Tibial artery (tissue), 4 donors: ENCODE measurements at regions not wholly inside any gene's neighbourhood (a gene's known extent, or its start where the extent isn't known, plus 50 kb on each side); places are given as distances from the start of the nearest gene placed in this dataset.

Experiments
- DNase-seq, 2 donors: peaks; one replicate each; pipeline ENCODE4 v3.0.0-alpha.2; 2019
- H3K27ac ChIP-seq, 2 donors: fragments of 200-600 bp; sonication (generic) in 1 of 2; 1 replicate in 1 of 2; 2 replicates in 1 of 2; pipeline ENCODE4 v1.5.1; 2018 to 2019; ENCODE audit warnings: mild to moderate bottlenecking in 1 of 2
- H3K27me3 ChIP-seq, 2 donors: fragments of 200-600 bp; sonication (generic) in 1 of 2; one replicate each; pipeline versions ENCODE4 v1.5.1 to v1.6.0; 2016 to 2019
- H3K36me3 ChIP-seq, 3 donors: fragments of 200-600 bp; sonication (generic) in 2 of 3; one replicate each; pipeline ENCODE4 v1.5.1; 2016 to 2019; ENCODE audit warnings: mild to moderate bottlenecking in 2 of 3
- H3K4me1 ChIP-seq, 4 donors: fragments of 200-600 bp; sonication (generic) in 2 of 4; 1 replicate in 3 of 4; 2 replicates in 1 of 4; pipeline ENCODE4 v1.5.1; 2016 to 2019
- H3K4me3 ChIP-seq, 2 donors: fragments of 200-600 bp; sonication (generic) in 1 of 2; 1 replicate in 1 of 2; 2 replicates in 1 of 2; pipeline ENCODE4 v1.5.1; 2018 to 2019; ENCODE audit warnings: mild to moderate bottlenecking in 2 of 2
- H3K9me3 ChIP-seq, 3 donors: fragments of 200-600 bp; sonication (generic) in 1 of 3; one replicate each; pipeline ENCODE4 v1.5.1; 2016 to 2019
- intact Hi-C: fragments of 100-400 bp; cut with DNase I; formaldehyde crosslinking; loops from one replicate; pipeline ENCODE4 v1.15.0; 2023; ENCODE audit warnings: low total_unique reads
- TF ChIP-seq, protein P1 (sequence below), 2 experiments: fragments of 200-600 bp in 1 of 2; fragments of 450-650 bp in 1 of 2; IDR thresholded peaks; one replicate each; pipeline ENCODE4 v1.5.1; 2017 to 2019; ENCODE audit warnings: antibody characterized with exemption in 2 of 2, mild to moderate bottlenecking in 1 of 2, moderate library complexity in 1 of 2

GRCh38 chr6:4607793-4608192 lies 168.4 kb upstream of the CDYL start:
- TF ChIP-seq, protein P1, sequence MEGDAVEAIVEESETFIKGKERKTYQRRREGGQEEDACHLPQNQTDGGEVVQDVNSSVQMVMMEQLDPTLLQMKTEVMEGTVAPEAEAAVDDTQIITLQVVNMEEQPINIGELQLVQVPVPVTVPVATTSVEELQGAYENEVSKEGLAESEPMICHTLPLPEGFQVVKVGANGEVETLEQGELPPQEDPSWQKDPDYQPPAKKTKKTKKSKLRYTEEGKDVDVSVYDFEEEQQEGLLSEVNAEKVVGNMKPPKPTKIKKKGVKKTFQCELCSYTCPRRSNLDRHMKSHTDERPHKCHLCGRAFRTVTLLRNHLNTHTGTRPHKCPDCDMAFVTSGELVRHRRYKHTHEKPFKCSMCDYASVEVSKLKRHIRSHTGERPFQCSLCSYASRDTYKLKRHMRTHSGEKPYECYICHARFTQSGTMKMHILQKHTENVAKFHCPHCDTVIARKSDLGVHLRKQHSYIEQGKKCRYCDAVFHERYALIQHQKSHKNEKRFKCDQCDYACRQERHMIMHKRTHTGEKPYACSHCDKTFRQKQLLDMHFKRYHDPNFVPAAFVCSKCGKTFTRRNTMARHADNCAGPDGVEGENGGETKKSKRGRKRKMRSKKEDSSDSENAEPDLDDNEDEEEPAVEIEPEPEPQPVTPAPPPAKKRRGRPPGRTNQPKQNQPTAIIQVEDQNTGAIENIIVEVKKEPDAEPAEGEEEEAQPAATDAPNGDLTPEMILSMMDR (IDR thresholded peaks at IDR 0.05), result no peak
- no peaks in the 10 kb centered on the region for H3K27me3 ChIP-seq
- H3K27ac ChIP-seq, result peak overlapping the region; percentile 25 to 30
- H3K4me3 ChIP-seq, result no peak overlapping the region
- no peak for DNase-seq
- intact Hi-C loops, result loop anchor here (10.0 kb wide), 1 partner anchor 607 kb away; no protein-coding TSS in a partner anchor
- H3K9me3 ChIP-seq, result no peaks in the 10 kb centered on the region
- H3K36me3 ChIP-seq, result no peaks in the 10 kb centered on the region
- H3K4me1 ChIP-seq, result peaks cover 0 to 51% (median 37%) of the 10 kb centered on the region in 4 donors

DNA sequence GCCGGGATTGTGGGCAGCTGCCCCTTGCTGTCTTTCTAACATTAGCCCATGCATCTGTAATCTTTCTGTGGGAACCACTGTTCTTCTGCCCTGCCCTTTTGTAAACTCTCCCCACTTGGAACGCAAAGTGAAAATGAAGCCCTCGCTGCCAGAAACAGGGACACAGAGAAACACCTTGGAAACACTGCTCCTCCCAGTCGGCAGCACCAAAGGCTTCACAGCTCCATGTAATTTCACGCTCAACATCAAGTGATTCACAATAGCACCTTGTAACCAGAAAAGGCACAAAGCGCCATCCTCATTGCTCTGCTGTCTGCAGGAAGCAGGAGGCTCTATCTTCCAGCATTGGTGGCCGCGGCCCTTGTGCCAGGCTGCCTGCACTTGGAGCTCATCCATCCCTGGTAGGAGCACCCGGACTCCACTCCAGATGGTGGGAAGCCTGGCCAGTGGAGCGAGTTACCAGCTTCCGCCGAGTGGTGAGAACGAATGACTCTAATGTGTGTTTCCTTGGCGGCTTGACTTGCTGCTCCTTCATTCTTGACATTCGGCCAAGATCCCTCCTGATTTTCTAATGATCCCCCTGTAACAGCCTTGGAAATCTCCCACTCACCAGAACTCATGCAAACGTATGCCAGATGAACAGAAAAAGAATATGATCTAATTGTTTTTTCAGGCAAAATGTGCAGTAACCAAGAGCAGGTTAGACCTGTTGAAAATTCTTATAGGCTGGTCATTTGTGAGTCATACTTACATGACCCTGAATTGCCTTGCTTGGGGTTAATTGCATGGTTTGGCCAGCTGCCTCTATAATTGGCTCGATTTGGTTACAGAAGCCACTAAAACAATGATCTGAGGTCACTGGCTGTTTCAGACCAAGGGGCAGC lies 169.1 kb upstream of the CDYL start:
- Histone ChIP-seq H3K9me3 (no peaks in the 10 kb centered on the region), H3K27me3 (no peaks in the 10 kb centered on the region), H3K36me3 (no peaks in the 10 kb centered on the region), H3K4me3 (peak overlapping the region in 1 of 2 donors; percentile 7), H3K4me1 (peaks cover 0 to 46% (median 31%) of the 10 kb centered on the region in 4 donors), H3K27ac (peak overlapping the region; percentile 25 to 30)
- peak in 1 of 2 donors; percentile 73 for DNase-seq
- intact Hi-C loops, result loop anchor here (10.0 kb wide), 1 partner anchor 608 kb away; no protein-coding TSS in a partner anchor
- TF ChIP-seq, protein P1 (IDR thresholded peaks at IDR 0.05), result no peak

- TF ChIP-seq, protein P1 (IDR thresholded peaks at IDR 0.05), result no peak
- DNase-seq, result no peak
- no peaks in the 10 kb centered on the region for H3K9me3 ChIP-seq
- H3K36me3 ChIP-seq, result no peaks in the 10 kb centered on the region
- H3K27ac ChIP-seq, result no peak overlapping the region
- intact Hi-C loops, result loop anchor here (10.0 kb wide), 1 partner anchor 609 kb away; no protein-coding TSS in a partner anchor
- H3K4me1 ChIP-seq, result peaks cover 0 to 35% (median 26%) of the 10 kb centered on the region in 4 donors
- no peaks in the 10 kb centered on the region for H3K27me3 ChIP-seq
- H3K4me3 ChIP-seq, result no peak overlapping the region
These were observed 170.2 kb upstream of the CDYL start for GRCh38 chr6:4606016-4606415.

DNA sequence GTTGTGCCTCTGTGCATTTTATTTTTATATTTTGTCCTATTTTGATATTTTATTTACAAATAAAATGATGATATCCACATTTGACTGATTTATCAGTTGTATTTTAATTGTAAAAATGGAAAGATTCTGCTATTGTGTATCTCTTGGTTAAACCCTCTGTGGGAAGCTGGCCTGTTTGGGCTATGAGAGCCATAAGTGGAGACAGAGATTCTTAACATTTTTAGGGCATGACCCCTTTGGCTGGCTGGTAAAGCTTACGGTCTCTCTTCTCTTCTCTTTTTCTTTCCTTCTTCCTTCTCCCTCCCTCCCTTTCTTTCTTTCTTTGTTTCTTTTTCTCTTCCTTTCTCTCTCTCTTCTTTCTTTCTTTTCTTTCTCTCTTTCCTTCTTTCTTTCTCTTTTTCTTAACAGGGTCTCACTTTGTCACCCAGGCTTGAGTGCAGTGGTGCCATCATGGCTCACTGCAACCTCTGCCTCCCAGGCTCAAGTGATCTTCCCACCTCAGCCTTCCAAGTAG lies 172.3 kb upstream of the CDYL start:
- Histone ChIP-seq H3K27ac (no peak overlapping the region), H3K4me1 (peaks cover 0 to 22% (median 14%) of the 10 kb centered on the region in 4 donors), H3K27me3 (no peaks in the 10 kb centered on the region), H3K4me3 (no peak overlapping the region), H3K9me3 (no peaks in the 10 kb centered on the region), H3K36me3 (no peaks in the 10 kb centered on the region)
- intact Hi-C loops, result loop anchor here (10.0 kb wide), 1 partner anchor 611 kb away; no protein-coding TSS in a partner anchor
- TF ChIP-seq, protein P1 (IDR thresholded peaks at IDR 0.05), result no peak
- no peak for DNase-seq

DNA sequence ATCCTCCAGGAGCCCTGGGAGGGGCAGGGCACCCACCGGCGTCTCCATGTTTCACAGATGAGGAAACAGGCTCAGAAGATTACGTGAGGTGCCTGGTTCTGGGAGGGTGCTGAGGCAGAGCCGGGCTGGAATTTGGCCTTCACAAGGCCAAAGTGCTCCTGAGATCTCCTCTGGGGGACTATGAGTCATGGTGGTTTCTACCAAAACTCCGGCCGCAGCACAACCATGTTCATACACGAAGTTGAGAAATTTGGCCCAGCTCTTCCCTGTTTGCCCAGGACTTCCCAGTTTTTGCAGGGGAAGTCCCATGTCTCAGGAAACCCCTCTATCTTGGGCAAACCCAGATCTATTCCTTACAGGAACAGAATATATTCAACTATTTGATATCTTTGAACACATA lies 172.9 kb upstream of the CDYL start:
- intact Hi-C loops, result loop anchor here (10.0 kb wide), 1 partner anchor 612 kb away; no protein-coding TSS in a partner anchor
- H3K27me3 ChIP-seq, result no peaks in the 10 kb centered on the region
- H3K27ac ChIP-seq, result no peak overlapping the region
- peak; percentile 73 to 82 for DNase-seq
- no peaks in the 10 kb centered on the region for H3K9me3 ChIP-seq
- TF ChIP-seq, protein P1 (IDR thresholded peaks at IDR 0.05), result no peak
- H3K36me3 ChIP-seq, result no peaks in the 10 kb centered on the region
- peaks cover 0 to 22% (median 14%) of the 10 kb centered on the region in 4 donors for H3K4me1 ChIP-seq
- H3K4me3 ChIP-seq, result no peak overlapping the region
